Fibroblast of skin of left quadriceps (primary cell): ENCODE measurements at regions not wholly inside any gene's neighbourhood (a gene's known extent, or its start where the extent isn't known, plus 50 kb on each side); places are given as distances from the start of the nearest gene placed in this dataset.
"Not testable (repeated sequence)": the region's sequence is repeated elsewhere in the genome, so short reads cannot be mapped to it uniquely, and the experiment has no call there.

Experiments
- DNase-seq, 2 experiments: peaks; one replicate each; pipeline ENCODE4 v3.0.0-alpha.2; 2013; ENCODE audit warnings: low read depth in 2 of 2

GRCh38 chr1:5734414-5734813 lies 257.8 kb downstream of the NPHP4 start:
- DNase-seq = no peak

GRCh38 chr1:5733596-5733995 lies 258.6 kb downstream of the NPHP4 start:
- no peak for DNase-seq

GRCh38 chr1:5731110-5731423 lies 261.2 kb downstream of the NPHP4 start:
- no peak for DNase-seq

- DNase-seq = no peak
These were observed 261.7 kb downstream of the NPHP4 start for GRCh38 chr1:5730272-5731109.

- DNase-seq = no peak
These were observed 262.5 kb downstream of the NPHP4 start for GRCh38 chr1:5729636-5730145.

- no peak for DNase-seq
These were observed 263.4 kb downstream of the NPHP4 start for GRCh38 chr1:5728663-5729355.

- DNase-seq = no peak
These were observed 264.2 kb downstream of the NPHP4 start for GRCh38 chr1:5727871-5728643.

GRCh38 chr1:5727191-5727590 lies 265.0 kb downstream of the NPHP4 start:
- DNase-seq = no peak

GRCh38 chr1:5726586-5727184 lies 265.5 kb downstream of the NPHP4 start:
- not testable (repeated sequence) for DNase-seq

GRCh38 chr1:5725855-5726585 lies 266.2 kb downstream of the NPHP4 start:
- DNase-seq = no peak

- no peak for DNase-seq
These were observed 266.8 kb downstream of the NPHP4 start for GRCh38 chr1:5725406-5725805.

- DNase-seq = no peak
These were observed 267.4 kb downstream of the NPHP4 start for GRCh38 chr1:5724847-5725246.

GRCh38 chr1:5722635-5723164 lies 269.5 kb downstream of the NPHP4 start:
- DNase-seq = no peak

- DNase-seq = no peak
These were observed 270.5 kb downstream of the NPHP4 start for GRCh38 chr1:5721634-5722215.

GRCh38 chr1:5720936-5721335 lies 271.3 kb downstream of the NPHP4 start:
- DNase-seq = no peak

- DNase-seq = no peak
These were observed 271.7 kb downstream of the NPHP4 start for GRCh38 chr1:5720484-5720883.

GRCh38 chr1:5720045-5720444 lies 272.2 kb downstream of the NPHP4 start:
- DNase-seq = no peak

GRCh38 chr1:5718831-5719632 lies 273.2 kb downstream of the NPHP4 start:
- DNase-seq = no peak

- no peak for DNase-seq
These were observed 275.1 kb downstream of the NPHP4 start for GRCh38 chr1:5717031-5717682.
